NCI-H187 (cell line): ENCODE measurements at regions not wholly inside any gene's neighbourhood (a gene's known extent, or its start where the extent isn't known, plus 50 kb on each side); places are given as distances from the start of the nearest gene placed in this dataset.

ENCODE experiments used
- DNase-seq, 2 experiments: peaks; one replicate each; lab custom pipeline; 2025; lab: John Stamatoyannopoulos, UW

DNA sequence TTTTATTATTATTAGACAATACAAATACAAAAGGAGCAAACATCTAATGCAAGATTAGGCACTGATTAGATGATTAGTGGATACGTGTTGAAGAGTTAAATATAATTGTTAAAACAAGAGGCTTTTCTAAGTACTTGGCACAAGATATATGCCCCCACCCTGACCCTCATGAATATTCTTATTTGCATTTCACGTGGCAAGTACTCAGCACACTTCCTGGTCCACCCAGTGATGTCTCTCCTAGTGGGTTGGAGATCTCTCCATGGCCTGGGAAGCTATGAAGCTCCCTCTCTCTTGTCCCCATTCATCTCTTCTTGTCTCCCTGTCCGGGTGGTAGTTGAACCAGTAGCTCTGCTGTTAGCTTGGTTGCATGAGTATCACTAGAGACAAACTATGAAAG is 375.3 kb downstream of the ADRA2A start:
- no peak for DNase-seq

- no peak for DNase-seq
Measured at GRCh38 chr10:111455776-111456426, 379.1 kb downstream of the ADRA2A start.

DNA sequence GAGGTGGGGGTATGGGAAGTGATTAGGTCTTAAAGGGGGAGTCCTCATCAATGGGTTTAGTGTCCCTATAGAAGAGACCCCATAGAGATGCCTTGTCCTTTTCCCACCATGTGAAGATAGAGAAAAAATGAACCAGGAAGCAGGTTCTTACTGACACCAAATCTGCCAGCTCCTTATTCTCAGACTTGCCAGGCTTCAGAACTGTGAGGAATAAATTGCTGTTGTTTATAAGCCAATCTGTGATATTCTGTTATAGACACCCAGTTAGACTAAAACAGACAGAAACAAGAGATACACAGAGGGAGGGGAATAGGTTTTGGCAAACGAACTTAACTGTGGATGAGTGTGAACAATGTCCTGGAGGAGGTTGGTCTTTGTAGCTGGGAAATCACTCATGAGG is 381.4 kb downstream of the ADRA2A start:
- DNase-seq, result no peak

DNA sequence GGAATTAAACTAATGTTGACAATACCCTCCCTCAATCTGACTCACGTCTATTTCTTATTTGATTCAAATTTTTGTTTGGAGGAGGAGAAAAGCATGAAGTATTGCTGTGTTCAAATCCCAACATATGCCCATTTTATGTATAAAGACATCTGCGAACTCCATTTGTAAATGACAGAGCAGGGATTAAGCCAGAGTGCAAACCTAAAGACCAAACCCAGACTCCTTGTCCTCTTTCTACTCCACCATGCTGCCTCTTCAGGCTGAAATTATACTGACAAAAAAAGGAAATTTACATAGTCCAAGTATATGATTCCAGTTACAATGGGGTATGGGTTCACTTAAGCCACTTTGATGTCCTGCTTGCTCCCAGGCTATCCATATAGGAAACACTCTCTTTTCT is 383.1 kb downstream of the ADRA2A start:
- DNase-seq, result no peak

GRCh38 chr10:111472445-111472844 is 395.6 kb downstream of the ADRA2A start:
- DNase-seq, result no peak

DNA sequence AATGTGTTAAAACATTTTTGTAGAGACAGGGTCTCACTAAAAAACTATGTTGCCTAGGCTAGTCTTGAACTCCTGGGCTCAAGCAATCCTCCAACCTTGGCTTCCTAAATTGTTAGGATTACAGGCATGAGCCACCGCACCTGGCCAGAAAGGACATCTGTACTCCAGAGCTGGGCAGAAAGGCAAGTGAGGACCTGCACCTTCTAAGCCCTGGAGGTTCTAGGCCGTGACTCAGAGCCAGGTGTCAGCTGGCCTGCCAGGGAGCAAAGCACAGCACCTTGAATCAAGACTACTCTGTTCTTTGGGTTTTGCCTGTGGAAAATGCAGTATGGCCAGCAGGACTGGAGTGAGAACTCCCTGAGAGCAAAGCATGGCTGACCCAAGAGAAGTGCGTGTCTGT is 396.5 kb downstream of the ADRA2A start:
- no peak for DNase-seq

DNA sequence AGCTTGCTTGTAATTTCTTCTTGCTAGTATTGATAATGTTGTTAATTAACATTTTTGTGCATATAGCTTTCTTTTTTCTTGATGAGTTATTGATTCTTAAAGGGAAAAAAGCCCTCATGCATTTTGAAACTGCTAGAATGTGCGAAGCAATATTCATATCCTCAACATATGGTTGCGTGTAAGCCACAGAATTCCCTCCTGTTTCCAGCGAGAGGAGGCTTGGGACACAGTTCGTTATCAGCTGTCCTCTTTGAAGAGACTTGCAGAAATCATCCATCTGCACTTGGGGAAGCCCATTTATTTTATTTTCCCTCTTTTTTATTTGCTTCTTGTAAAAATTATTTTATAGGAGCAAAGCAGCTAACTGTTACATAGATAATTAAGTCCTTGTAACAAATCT is 398.0 kb downstream of the ADRA2A start:
- DNase-seq, result no peak

DNA sequence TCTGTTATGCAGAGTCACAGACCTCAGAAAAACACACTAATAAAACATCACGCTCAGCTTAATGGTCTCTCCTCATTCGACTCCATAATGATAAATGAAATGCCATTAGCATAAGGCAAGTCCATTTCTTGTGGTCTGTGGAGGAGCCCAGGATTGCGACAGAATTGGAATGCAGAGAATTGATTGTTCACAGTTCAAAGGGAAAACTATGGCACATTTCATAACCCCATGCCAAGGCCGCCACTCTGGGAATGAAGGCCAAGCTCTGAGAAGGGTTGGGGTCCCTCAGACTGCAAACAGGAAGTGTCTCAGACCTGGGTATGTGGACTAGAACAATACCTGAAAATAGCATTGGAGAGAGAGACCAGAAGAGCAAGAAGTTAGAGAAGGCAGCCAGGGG is 398.9 kb downstream of the ADRA2A start:
- no peak for DNase-seq

- DNase-seq, result no peak
Measured at GRCh38 chr10:111478651-111479050, 401.8 kb downstream of the ADRA2A start.

GRCh38 chr10:111479966-111480365 is 403.1 kb downstream of the ADRA2A start:
- DNase-seq, result no peak

DNA sequence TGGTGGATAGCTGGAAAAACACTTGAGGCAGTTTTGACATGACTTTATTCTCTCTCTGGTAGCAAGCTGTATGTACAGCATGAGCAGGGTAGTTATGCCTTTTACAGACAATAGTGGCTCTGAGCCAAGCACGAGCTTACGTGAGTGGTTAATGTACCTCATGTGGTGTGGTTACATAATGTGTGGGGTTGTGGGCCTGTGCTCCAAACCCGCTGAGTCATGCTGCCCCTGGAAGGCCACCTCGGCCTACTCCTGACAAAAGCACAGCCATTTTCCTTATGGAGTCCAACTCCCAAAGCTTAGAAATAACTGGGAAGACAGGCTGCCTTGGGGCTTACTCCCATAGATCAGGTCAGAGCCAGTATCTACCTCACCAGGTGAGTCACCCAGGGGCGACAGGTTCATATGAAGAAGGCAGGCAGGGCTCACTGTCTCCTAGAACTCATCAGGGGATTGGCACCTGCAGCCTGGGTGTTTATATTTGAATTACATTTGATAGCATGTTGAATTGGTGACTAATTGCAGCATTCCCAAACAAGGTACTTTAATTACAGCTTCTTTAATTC is 404.5 kb downstream of the ADRA2A start:
- no peak for DNase-seq

GRCh38 chr10:111481866-111482265 is 405.0 kb downstream of the ADRA2A start:
- no peak for DNase-seq

DNA sequence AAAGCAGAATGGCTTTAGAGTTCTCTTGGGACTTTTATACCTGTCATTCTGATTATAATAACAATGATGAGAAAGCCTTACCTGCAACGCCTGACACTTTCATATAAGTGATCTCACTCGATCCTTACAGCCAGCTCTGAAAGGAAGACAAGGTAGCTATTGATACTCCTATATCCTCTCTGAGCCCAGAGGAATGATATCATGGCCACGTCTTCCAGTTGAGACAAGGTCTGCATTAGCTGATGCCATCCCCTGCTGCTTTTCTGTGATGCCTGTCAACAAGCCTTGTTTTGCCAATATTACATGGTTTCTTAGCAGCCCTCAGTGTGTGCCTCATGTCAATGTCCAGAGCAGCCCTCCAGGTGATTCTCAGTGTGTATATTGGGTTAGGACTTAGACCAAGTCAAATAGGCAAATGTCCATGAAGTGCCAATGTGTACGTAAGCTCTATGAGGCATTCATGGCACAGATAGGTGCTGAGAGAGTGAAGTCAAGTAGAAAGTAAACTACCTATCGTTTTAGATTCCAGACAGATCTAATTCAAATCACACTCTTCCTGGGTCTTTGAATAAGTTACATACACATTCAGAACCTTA is 405.9 kb downstream of the ADRA2A start:
- no peak for DNase-seq

DNA sequence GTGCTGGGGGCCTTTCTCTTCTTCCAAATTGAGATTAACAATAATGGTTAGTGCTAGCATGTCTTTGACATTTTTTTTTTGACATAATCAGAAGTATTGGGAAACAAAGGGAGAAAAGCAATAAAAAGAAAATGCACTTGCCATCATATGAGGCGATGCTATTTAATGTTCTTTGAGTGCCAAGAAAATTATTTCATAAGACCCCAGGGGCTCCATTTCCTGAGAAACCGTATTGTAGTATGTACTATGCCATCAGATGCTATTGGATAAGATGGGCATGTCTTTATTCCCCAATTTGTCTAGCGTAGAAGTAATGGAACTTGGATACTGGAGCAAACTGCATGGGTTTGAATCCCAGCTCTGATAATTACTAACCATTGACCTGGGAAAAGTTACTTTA is 408.9 kb downstream of the ADRA2A start:
- no peak for DNase-seq

GRCh38 chr10:111486346-111486745 is 409.5 kb downstream of the ADRA2A start:
- no peak for DNase-seq

- no peak for DNase-seq
Measured at GRCh38 chr10:111488668-111489067, 411.8 kb downstream of the ADRA2A start.

DNA sequence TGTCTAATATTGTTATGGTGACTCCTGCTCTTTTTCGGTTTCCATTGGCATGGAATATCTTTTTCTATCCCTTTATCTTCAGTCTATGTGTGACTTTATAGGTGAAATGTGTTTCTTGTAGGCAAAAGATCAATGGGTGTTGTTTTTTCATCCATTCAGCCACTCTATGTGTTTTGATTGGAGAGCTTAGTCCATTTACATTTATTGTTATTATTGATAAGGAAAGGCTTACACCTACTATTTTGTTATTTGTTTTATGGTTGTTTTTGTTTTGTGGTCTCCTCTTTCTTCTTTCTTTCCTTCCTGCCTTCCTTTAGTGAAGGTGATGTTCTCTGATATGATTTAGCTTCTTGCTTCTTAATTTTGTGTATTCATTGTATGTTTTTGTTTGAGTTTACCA is 414.3 kb downstream of the ADRA2A start:
- DNase-seq, result no peak

GRCh38 chr10:111493024-111493625 is 416.3 kb downstream of the ADRA2A start:
- DNase-seq, result no peak

DNA sequence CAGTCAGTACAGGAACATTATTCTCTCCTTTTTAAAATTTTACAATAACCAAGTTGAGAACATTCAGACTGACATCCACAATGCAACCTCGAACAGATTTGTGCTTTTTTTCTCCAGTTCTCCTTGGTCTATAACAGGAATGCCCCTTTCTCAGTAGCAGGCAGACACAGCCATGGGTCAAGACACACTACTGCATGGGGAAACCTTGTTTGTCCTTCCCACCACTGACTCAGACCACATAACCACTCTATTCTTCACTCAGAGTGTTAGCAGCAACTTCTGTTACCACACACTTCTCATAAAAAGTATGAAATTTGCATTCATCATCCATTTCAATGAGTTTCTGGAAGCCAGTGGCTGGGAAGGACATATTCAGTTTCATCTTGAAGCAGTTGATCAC is 421.7 kb downstream of the ADRA2A start:
- no peak for DNase-seq

- DNase-seq, result no peak
Measured at GRCh38 chr10:111504376-111504775, 427.5 kb downstream of the ADRA2A start.

- DNase-seq, result no peak
Measured at GRCh38 chr10:111506266-111507034, 429.6 kb downstream of the ADRA2A start.

DNA sequence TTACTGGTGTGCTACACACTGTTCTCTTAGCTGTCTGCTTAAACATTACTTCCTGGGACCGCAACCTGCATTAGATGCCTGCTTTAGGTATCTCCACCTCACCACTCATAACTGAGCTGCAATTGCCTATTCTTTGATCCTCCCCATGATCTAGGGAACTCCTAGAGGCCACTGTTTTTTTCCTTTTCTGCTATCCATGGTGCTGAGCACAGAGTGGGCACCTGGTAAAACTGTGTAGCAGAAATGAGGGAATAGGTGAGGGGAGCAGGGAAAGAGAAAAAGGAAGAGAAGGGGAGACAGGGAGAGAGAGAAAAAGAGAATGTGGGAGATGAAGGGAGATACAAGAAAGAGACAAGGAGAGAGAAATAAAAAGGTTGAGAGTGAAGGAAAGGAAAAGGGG is 434.9 kb downstream of the ADRA2A start:
- DNase-seq, result no peak

DNA sequence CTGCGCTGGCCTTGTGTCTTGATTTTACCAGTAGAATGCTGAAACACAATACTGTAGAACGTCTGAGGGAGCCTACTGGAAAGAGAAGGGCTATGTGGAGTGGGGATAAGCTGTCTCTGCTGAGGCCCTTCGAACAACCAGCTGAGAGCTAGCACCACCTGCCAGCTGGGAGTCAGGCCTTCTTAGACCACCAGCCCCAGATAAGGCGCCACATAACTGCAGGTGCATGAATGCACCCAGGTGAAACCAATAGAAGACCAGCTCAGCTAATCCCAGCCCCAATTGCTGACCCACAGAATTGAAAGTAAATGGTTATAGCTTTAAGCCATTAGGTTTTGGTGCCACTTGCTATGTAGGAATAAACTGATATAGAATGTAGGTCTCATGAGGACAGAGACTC is 438.4 kb downstream of the ADRA2A start:
- no peak for DNase-seq
